GM10266 (cell line): ENCODE measurements at regions not wholly inside any gene's neighbourhood (a gene's known extent, or its start where the extent isn't known, plus 50 kb on each side); places are given as distances from the start of the nearest gene placed in this dataset.

Source experiments
- DNase-seq: peaks from one replicate; pipeline ENCODE4 v3.0.0; 2012; ENCODE audit errors: extremely low spot score
- TF ChIP-seq, protein P1 (sequence below): IDR thresholded peaks from 2 replicates; pipeline ENCODE4 v1.5.1; 2012; ENCODE audit warnings: mild to moderate bottlenecking, low read depth; ENCODE audit not compliant: control insufficient read depth, insufficient read depth; ENCODE audit errors: missing control alignments

DNA sequence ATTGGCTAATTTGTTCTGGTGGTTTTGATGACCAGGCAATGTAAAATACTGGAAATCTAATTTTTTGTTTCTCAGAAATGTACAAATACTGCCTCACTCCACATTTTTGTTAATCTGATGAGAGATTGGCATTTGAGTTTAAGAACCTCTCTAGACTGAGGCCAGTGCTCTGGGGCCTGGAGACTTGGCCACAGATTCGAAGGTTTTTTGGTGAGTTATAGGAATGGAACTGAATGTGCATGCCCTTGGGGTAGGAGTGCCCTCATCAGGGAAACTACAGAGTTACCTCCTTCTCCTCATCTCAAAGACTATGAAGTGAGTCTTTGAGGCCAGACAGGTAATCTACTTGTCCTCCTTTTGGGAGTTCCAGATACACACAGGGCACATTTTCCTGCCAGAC lies 347.9 kb downstream of the LTN1 start:
- no peak for DNase-seq
- TF ChIP-seq, protein P1, sequence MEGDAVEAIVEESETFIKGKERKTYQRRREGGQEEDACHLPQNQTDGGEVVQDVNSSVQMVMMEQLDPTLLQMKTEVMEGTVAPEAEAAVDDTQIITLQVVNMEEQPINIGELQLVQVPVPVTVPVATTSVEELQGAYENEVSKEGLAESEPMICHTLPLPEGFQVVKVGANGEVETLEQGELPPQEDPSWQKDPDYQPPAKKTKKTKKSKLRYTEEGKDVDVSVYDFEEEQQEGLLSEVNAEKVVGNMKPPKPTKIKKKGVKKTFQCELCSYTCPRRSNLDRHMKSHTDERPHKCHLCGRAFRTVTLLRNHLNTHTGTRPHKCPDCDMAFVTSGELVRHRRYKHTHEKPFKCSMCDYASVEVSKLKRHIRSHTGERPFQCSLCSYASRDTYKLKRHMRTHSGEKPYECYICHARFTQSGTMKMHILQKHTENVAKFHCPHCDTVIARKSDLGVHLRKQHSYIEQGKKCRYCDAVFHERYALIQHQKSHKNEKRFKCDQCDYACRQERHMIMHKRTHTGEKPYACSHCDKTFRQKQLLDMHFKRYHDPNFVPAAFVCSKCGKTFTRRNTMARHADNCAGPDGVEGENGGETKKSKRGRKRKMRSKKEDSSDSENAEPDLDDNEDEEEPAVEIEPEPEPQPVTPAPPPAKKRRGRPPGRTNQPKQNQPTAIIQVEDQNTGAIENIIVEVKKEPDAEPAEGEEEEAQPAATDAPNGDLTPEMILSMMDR, result no peak

DNA sequence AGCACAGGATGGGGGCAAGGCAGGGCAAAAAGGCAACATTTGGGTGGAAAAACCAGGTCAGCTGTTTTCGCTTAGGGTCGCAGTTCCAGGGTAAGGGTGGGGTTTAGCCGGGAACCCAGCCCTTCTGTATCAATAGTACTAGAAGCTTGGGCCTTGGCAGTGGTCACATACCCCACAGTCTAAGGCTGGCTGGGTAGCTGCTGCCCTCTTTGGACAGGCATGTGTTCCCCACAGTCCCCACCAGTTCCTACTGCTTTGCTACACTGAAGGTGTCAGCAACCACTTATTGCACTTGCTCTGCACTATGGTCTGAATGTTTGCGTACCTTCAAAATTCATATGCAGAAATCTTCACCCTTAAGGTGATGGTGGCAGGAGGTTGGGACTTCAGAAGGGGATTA lies 349.8 kb downstream of the LTN1 start:
- TF ChIP-seq, protein P1, result no peak
- DNase-seq, result no peak

DNA sequence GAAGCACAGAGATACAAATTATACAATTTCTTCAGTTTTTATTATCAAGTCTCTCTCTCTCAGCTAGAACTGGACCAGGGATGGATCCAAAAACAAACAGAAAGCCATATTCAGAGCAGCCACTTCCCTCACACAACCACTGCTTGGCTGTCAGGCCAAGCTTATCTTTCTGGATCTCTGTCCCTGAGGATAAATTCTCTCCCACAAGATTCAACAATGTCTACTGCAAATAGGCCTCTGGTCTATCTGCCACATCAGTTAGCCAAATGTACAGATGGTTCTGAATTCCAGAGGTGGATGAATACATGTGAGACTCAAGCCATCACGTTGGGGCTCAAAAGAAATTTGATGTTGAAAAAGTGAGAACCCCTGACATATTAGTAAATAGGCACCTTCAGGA lies 350.9 kb downstream of the LTN1 start:
- DNase-seq, result no peak
- TF ChIP-seq, protein P1, result no peak

- TF ChIP-seq, protein P1, result no peak
- DNase-seq, result no peak
Observed at GRCh38 chr21:28640326-28640725, 352.4 kb downstream of the LTN1 start.

- no peak for DNase-seq
- TF ChIP-seq, protein P1, result no peak
Observed at GRCh38 chr21:28639737-28640136, 352.9 kb downstream of the LTN1 start.

GRCh38 chr21:28636752-28637691 lies 355.7 kb downstream of the LTN1 start:
- TF ChIP-seq, protein P1, result no peak
- no peak for DNase-seq

DNA sequence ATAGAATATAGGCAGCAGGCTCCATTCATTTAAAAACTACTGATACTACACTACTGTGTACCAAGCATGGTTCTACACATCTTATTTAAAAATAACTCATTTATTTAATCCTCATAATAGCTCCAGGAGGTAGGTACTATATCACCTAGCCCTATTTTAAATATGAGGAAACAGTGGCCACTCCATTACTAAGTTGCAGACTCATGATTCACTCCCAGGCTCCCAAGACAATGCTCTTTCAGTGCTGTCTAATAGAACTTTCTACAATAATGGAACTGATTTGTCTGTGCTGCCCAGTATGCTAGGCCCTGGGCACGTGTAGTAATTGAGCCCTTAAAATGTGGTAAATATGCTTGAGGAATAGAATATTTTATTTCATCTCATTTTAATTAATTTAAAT lies 357.1 kb downstream of the LTN1 start:
- TF ChIP-seq, protein P1, result no peak
- no peak for DNase-seq
